ENCODE measurements at regions not wholly inside any gene's neighbourhood (a gene's known extent, or its start where the extent isn't known, plus 50 kb on each side); places are given as distances from the start of the nearest gene placed in this dataset.

DNA sequence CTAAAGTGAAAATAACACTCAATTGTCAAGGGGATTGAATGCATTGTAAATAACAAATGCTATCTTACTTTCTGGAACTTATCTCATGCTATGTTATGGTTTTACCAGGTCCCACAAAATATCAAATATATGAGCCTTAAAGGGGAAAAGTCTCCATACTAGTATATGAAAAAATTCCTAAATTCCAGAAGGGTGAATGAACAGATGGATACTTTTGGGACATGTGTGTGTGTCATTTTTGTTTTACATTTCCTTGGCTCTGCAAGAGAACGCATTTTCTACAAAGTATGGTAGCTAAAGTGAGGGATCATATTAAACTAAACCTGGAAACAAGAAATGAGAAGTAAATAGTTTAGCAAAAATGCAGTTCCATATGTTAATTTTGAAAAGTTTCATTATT is 682.8 kb downstream of the INHBA start:
- TF ChIP-seq, protein P1, sequence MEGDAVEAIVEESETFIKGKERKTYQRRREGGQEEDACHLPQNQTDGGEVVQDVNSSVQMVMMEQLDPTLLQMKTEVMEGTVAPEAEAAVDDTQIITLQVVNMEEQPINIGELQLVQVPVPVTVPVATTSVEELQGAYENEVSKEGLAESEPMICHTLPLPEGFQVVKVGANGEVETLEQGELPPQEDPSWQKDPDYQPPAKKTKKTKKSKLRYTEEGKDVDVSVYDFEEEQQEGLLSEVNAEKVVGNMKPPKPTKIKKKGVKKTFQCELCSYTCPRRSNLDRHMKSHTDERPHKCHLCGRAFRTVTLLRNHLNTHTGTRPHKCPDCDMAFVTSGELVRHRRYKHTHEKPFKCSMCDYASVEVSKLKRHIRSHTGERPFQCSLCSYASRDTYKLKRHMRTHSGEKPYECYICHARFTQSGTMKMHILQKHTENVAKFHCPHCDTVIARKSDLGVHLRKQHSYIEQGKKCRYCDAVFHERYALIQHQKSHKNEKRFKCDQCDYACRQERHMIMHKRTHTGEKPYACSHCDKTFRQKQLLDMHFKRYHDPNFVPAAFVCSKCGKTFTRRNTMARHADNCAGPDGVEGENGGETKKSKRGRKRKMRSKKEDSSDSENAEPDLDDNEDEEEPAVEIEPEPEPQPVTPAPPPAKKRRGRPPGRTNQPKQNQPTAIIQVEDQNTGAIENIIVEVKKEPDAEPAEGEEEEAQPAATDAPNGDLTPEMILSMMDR (IDR thresholded peaks at IDR 0.05; ENCODE audit: low read depth, low read length), result no peak

DNA sequence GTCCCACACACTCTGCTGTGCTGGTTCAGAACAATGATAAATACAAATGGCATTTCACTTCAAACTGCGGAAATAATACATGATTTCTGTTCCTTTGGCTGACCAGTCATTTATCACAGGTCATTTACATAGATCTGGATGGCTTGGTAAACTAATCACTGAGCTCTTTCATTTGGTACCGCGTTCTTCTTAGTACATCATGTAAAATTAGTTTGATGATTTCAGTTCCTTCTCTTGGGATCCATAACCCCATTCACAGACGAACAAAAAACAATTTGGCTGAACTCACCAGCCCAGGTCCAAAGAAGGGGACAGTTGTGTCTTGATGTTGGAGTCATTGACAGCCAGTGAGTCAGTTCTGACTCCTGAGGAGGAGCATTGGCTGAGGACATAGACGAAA is 689.8 kb downstream of the INHBA start:
- H3K4me3 ChIP-seq (replicated peaks in 1 of 2; ENCODE audit: low read depth in 2 of 2, low read length in 2 of 2), result no peak overlapping the region
- DNase-seq (ENCODE audit: low read depth in 2 of 2), result peak in 1 of 2 donors; percentile 28
- TF ChIP-seq, protein P1 (IDR thresholded peaks at IDR 0.05; ENCODE audit: low read depth, low read length), result no peak

More for the DNA sequence above, 682.8 kb downstream of the INHBA start:
- no peak for DNase-seq (ENCODE audit: low read depth in 2 of 2)
- H3K4me3 ChIP-seq (replicated peaks in 1 of 2; ENCODE audit: low read depth in 2 of 2, low read length in 2 of 2), result no peak overlapping the region

DNA sequence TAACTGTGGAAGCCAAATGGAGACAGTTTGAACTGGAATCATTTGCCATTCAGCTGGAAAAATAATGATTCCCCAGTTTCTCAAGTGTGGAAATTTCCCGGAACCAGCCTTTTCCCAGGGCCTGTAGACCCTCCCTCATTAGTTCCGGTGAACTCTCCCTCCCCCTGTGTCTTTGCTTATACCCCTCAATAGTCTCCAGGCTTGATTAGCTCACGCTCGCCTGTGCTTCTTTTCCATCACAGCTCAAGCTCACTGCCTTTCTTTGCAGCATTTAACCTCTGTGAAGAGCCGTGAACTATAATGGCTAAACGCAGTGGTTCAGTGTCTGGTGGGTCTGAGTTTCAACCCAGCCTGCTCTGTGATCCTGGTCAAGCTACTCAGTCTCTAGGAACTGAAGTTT is 690.8 kb downstream of the INHBA start:
- TF ChIP-seq, protein P1 (IDR thresholded peaks at IDR 0.05; ENCODE audit: low read depth, low read length), result no peak
- DNase-seq (ENCODE audit: low read depth in 2 of 2), result no peak
- no peak overlapping the region for H3K4me3 ChIP-seq (replicated peaks in 1 of 2; ENCODE audit: low read depth in 2 of 2, low read length in 2 of 2)

DNA sequence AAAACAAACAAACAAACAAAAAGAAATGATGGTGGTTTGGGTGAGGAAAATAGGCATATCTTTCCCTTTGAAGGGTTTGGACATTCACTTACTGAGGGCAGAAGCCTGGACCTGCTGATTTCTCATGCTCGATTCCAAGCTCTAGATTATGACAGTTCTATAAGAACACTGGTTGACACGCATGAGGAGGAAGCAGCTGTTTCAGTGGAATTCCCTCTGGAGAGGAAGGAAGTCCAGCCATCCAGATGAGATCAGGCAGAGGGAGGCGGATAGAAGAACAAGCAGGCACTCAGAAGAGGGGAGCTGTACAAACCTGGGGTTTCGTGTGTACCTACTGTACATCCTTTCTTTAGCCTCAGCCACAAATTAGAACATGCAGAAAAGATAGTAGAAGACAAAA is 691.9 kb downstream of the INHBA start:
- no peak overlapping the region for H3K4me3 ChIP-seq (replicated peaks in 1 of 2; ENCODE audit: low read depth in 2 of 2, low read length in 2 of 2)
- TF ChIP-seq, protein P1 (IDR thresholded peaks at IDR 0.05; ENCODE audit: low read depth, low read length), result no peak

DNA sequence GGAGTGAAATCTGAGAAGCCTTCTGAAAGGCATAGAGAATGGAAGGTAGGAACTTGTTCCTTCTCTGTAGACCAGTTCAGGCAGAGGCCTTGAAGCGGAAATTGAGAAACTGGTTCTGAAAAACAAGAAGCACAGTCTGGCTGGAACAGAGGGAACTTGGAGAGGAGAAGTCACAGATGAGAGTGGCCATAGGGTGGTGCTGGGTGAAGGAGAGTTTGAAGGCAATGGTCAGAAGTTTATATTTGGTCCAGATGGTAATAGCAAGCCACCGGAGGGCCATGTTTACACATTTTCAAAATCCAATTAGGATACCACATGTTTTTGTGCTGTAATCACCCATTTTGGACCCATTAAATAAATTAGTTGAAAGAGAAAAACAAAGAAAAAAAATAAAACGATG is 692.5 kb downstream of the INHBA start:
- H3K4me3 ChIP-seq (replicated peaks in 1 of 2; ENCODE audit: low read depth in 2 of 2, low read length in 2 of 2), result no peak overlapping the region
- TF ChIP-seq, protein P1 (IDR thresholded peaks at IDR 0.05; ENCODE audit: low read depth, low read length), result no peak
- DNase-seq (ENCODE audit: low read depth in 2 of 2), result no peak

More for the DNA sequence above, 691.9 kb downstream of the INHBA start:
- DNase-seq (ENCODE audit: low read depth in 2 of 2), result peak; percentile 44 to 77

DNA sequence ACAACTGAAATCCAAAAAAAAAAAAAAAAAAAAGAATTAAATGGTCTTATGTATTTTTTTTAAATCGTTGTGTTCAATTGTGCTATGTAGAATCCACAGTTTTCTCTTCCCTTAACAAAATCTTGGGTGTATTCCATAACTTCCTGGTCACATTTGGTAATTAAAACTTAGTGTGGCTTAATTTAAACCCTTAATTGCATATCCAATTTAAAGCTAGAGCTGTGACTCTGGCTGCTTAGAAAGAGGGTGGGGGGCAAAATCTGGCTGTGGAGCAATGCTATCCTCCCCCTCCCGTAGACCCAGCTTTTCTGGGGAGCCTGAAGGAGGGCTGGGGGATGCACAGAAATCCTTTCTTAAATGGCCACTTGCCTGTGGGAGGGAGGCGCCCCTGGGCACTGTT is 695.1 kb downstream of the INHBA start:
- TF ChIP-seq, protein P1 (IDR thresholded peaks at IDR 0.05; ENCODE audit: low read depth, low read length), result no peak
- DNase-seq (ENCODE audit: low read depth in 2 of 2), result no peak
- H3K4me3 ChIP-seq (replicated peaks in 1 of 2; ENCODE audit: low read depth in 2 of 2, low read length in 2 of 2), result no peak overlapping the region

DNA sequence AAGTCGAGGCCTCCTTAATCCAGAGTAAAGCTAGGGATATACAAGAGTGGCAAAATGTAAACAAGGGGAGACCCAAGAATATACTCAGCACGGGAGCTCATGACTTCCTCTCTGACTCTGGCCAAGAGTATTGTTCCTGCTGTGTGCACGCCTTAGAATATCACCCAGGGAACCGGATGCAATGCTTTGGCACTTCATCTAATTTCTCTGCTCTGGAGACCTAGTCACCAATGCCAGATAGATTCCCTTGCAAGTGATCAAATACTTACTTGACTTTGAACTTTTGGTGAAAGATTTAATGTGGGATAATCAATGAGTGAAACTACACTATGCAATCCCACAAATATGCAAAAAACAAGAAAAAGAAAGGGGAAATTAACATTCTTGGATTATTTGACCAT is 695.5 kb downstream of the INHBA start:
- TF ChIP-seq, protein P1 (IDR thresholded peaks at IDR 0.05; ENCODE audit: low read depth, low read length), result no peak
- DNase-seq (ENCODE audit: low read depth in 2 of 2), result peak; percentile 28 to 43

More for the DNA sequence above, 695.5 kb downstream of the INHBA start:
- H3K4me3 ChIP-seq (replicated peaks in 1 of 2; ENCODE audit: low read depth in 2 of 2, low read length in 2 of 2), result no peak overlapping the region

Data from cardiac fibroblast (primary cell).